Testis (tissue), 2 donors: ENCODE measurements at regions not wholly inside any gene's neighbourhood (a gene's known extent, or its start where the extent isn't known, plus 50 kb on each side); places are given as distances from the start of the nearest gene placed in this dataset.

ENCODE experiments used
- CTCF ChIP-seq, 3 experiments: fragments of 450-650 bp in 2 of 3; fragments of 200-600 bp in 1 of 3; sonication (generic) in 1 of 3; IDR thresholded peaks; one replicate each; pipeline ENCODE4 v1.5.1; 2016 to 2019; ENCODE audit warnings: antibody characterized with exemption in 3 of 3, mild to moderate bottlenecking in 2 of 3, moderate library complexity in 1 of 3
- POLR2A ChIP-seq: fragments of 450-650 bp; IDR thresholded peaks from one replicate; pipeline ENCODE4 v1.6.1; 2017; ENCODE audit warnings: antibody characterized with exemption, mild to moderate bottlenecking, moderate library complexity

DNA sequence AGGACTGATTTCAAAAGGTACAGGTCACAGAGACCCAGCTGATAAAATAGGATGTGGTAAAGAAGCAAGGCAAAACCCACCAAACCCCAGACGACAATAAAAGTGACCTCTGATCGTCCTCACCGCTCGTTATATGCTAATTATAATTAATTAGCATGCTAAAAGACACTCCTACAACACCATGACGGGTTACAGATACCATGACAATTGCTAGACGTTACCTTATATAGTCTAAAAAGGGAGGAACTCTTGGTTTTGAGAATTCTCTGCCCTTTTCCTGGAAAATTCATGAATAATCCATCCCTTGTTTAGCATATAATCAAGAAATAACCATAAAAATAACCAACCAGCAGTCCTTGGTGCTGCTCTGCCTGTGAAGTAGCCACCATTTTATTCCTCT, 74.7 kb upstream of the MB21D2 start:
- TF ChIP-seq CTCF (IDR thresholded peaks at IDR 0.05) (no peak), POLR2A (no peak)
